ENCODE measurements at regions not wholly inside any gene's neighbourhood (a gene's known extent, or its start where the extent isn't known, plus 50 kb on each side); places are given as distances from the start of the nearest gene placed in this dataset.

DNA sequence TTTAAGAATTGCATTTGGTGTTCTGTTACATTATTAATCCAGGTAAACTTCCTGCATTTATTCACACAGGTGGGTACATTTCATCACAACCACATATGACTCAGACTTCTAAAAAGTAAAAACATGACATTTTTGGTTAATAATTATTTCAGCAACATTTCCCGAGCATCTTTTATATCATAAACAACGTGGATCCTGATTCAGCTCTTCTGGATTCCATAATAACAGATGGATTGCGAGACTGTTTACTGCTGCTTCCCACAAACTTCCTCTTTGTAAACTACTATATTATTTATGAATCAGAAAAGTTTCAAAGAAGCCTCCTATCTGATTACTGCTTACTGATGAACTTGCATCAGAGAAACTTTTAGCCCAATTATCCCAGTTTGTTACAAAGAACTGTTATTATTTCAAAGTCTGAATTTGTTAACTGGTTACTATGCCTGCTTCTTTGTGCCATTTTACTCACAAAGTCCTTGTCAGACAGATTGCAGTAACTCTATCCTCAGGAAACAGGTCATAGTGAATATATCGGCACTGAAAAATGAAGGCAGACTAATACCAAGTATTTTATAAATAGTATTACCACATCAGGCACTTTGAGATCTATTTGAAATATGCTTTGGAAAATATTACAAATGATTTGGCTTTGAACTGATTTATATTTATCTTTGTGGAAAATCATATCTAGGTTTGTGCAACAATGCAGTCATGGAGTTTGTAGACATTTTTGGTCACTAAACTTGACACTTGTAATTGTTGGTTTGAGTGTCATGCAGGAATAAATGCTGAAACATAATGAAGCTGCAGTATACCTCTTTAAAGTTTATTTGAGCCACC lies 511.6 kb downstream of the PLCL1 start:
- DNase-seq: no peak
- Mint-ChIP-seq H3K27ac (no peak overlapping the region), H3K9me3 (no peaks in the 10 kb centered on the region), H3K4me3 (no peak overlapping the region), H3K36me3 (ENCODE audit: low read depth) (no peaks in the 10 kb centered on the region), H3K4me1 (ENCODE audit: low read depth) (no peaks in the 10 kb centered on the region), H3K27me3 (ENCODE audit: low read depth) (peaks cover 38% of the 10 kb centered on the region)
- intact Hi-C loops (cut with micrococcal nuclease): loop anchor here (2.0 to 10.0 kb wide), 3 partner anchors 59 to 1425 kb away; no protein-coding TSS in a partner anchor
- CTCF ChIA-PET: interaction anchor here (0.7 to 5.7 kb wide), 6 partner anchors 8 to 1172 kb away, joined by 3 to 34 read pairs (median 8); no protein-coding TSS in a partner anchor

- DNase-seq: no peak
- no peak overlapping the region for H3K4me3 Mint-ChIP-seq
- H3K4me1 Mint-ChIP-seq (ENCODE audit: low read depth): no peaks in the 10 kb centered on the region
- H3K27me3 Mint-ChIP-seq (ENCODE audit: low read depth): peaks cover 33% of the 10 kb centered on the region
- no peaks in the 10 kb centered on the region for H3K9me3 Mint-ChIP-seq
- no peaks in the 10 kb centered on the region for H3K36me3 Mint-ChIP-seq (ENCODE audit: low read depth)
- H3K27ac Mint-ChIP-seq: no peak overlapping the region
- intact Hi-C loops (cut with micrococcal nuclease): loop anchor here (1.0 to 10.0 kb wide), 4 partner anchors 60 to 1426 kb away; no protein-coding TSS in a partner anchor
- CTCF ChIA-PET: interaction anchor here (0.5 to 5.7 kb wide), 15 partner anchors 9 to 1424 kb away, joined by 3 to 34 read pairs (median 4); no protein-coding TSS in a partner anchor
Measured at GRCh38 chr2:198314559-198315153, 510.3 kb downstream of the PLCL1 start.

GRCh38 chr2:198312596-198313483 lies 508.4 kb downstream of the PLCL1 start:
- intact Hi-C loops (cut with micrococcal nuclease): loop anchor here (10.0 kb wide), 1 partner anchor 1282 kb away; no protein-coding TSS in a partner anchor
- CTCF ChIA-PET: interaction anchor here (0.6 to 5.7 kb wide), 15 partner anchors 12 to 1427 kb away, joined by 3 to 34 read pairs (median 3); no protein-coding TSS in a partner anchor
- peaks cover 31% of the 10 kb centered on the region for H3K27me3 Mint-ChIP-seq (ENCODE audit: low read depth)
- H3K9me3 Mint-ChIP-seq: no peaks in the 10 kb centered on the region
- H3K4me3 Mint-ChIP-seq: no peak overlapping the region
- H3K36me3 Mint-ChIP-seq (ENCODE audit: low read depth): no peaks in the 10 kb centered on the region
- H3K4me1 Mint-ChIP-seq (ENCODE audit: low read depth): no peaks in the 10 kb centered on the region
- H3K27ac Mint-ChIP-seq: no peak overlapping the region
- no peak for DNase-seq

- H3K4me3 Mint-ChIP-seq: no peak overlapping the region
- intact Hi-C loops (cut with micrococcal nuclease): loop anchor here (10.0 kb wide), 1 partner anchor 1284 kb away; no protein-coding TSS in a partner anchor
Measured at GRCh38 chr2:198311020-198311419, 506.6 kb downstream of the PLCL1 start.

GRCh38 chr2:198309673-198310280 lies 505.4 kb downstream of the PLCL1 start:
- Mint-ChIP-seq H3K9me3 (no peaks in the 10 kb centered on the region), H3K36me3 (ENCODE audit: low read depth) (no peaks in the 10 kb centered on the region), H3K27me3 (ENCODE audit: low read depth) (peaks cover 23% of the 10 kb centered on the region), H3K4me1 (ENCODE audit: low read depth) (no peaks in the 10 kb centered on the region), H3K4me3 (no peak overlapping the region), H3K27ac (no peak overlapping the region)
- DNase-seq: peak; percentile 78
- CTCF ChIA-PET: interaction anchor here (0.6 to 1.6 kb wide), 8 partner anchors 8 to 1178 kb away, joined by 3 to 10 read pairs (median 3); no protein-coding TSS in a partner anchor
- intact Hi-C loops (cut with micrococcal nuclease): loop anchor here (1.0 to 10.0 kb wide), 4 partner anchors 1176 to 1551 kb away; no protein-coding TSS in a partner anchor

More at GRCh38 chr2:198311020-198311419, 506.6 kb downstream of the PLCL1 start:
- H3K4me1 Mint-ChIP-seq (ENCODE audit: low read depth): no peaks in the 10 kb centered on the region
- no peaks in the 10 kb centered on the region for H3K9me3 Mint-ChIP-seq
- no peak for DNase-seq
- H3K36me3 Mint-ChIP-seq (ENCODE audit: low read depth): no peaks in the 10 kb centered on the region
- CTCF ChIA-PET: interaction anchor here (0.9 to 5.7 kb wide), 3 partner anchors 13 to 1177 kb away, joined by 3 to 34 read pairs (median 4); no protein-coding TSS in a partner anchor
- H3K27ac Mint-ChIP-seq: no peak overlapping the region
- H3K27me3 Mint-ChIP-seq (ENCODE audit: low read depth): peaks cover 26% of the 10 kb centered on the region

DNA sequence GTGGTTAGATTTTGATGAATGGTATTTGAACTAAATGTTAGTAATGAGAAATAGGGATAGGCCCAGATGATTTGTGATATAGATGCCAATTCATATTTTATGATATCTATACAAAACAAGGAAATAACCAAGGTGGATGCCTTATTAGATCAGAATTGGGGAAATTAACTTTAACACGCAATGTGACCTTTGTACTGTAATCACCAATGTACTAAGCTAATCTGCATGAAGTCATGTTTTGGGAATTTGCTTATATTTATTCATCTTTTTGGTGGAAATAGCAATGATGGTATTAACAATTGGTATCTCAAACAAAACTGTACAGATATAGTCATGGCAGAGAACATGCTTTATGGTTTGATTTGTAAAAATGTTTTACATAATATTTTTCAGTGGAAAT lies 504.7 kb downstream of the PLCL1 start:
- intact Hi-C loops (cut with micrococcal nuclease): loop anchor here (1.0 to 2.0 kb wide), 3 partner anchors 1176 to 1552 kb away; no protein-coding TSS in a partner anchor
- no peaks in the 10 kb centered on the region for H3K9me3 Mint-ChIP-seq
- H3K27ac Mint-ChIP-seq: no peak overlapping the region
- DNase-seq: no peak
- no peaks in the 10 kb centered on the region for H3K36me3 Mint-ChIP-seq (ENCODE audit: low read depth)
- peaks cover 25% of the 10 kb centered on the region for H3K27me3 Mint-ChIP-seq (ENCODE audit: low read depth)
- H3K4me1 Mint-ChIP-seq (ENCODE audit: low read depth): no peaks in the 10 kb centered on the region
- CTCF ChIA-PET: interaction anchor here (0.6 to 1.6 kb wide), 8 partner anchors 9 to 1179 kb away, joined by 3 to 10 read pairs (median 3); no protein-coding TSS in a partner anchor
- H3K4me3 Mint-ChIP-seq: no peak overlapping the region

DNA sequence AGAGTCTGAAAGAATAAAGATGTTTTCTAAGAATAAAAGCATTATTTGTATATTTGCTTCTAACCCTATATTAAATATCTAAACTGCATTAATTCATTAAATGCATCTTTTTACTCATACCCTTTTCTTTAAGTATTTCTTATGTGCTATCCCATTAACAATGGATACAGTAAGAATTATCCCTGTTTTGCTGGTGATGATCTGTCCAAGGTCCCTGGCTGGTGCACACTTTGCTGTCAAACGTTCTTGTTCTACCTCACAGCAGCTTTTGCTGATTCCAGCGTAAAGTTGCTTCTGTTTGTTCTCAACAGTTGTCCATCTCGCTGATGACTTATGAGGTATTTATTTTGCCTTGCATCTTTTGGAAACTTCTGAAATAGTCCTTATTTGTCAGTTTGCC lies 504.0 kb downstream of the PLCL1 start:
- DNase-seq: no peak
- Mint-ChIP-seq H3K4me1 (ENCODE audit: low read depth) (no peaks in the 10 kb centered on the region), H3K9me3 (no peaks in the 10 kb centered on the region), H3K27ac (no peak overlapping the region), H3K4me3 (no peak overlapping the region), H3K36me3 (ENCODE audit: low read depth) (no peaks in the 10 kb centered on the region), H3K27me3 (ENCODE audit: low read depth) (peaks cover 17% of the 10 kb centered on the region)
- intact Hi-C loops (cut with micrococcal nuclease): loop anchor here (2.0 kb wide), 1 partner anchor 1552 kb away; no protein-coding TSS in a partner anchor
- CTCF ChIA-PET: no interaction called here

GRCh38 chr2:198307093-198307492 lies 502.7 kb downstream of the PLCL1 start:
- H3K9me3 Mint-ChIP-seq: no peaks in the 10 kb centered on the region
- no peak for DNase-seq
- intact Hi-C loops (cut with micrococcal nuclease): no loop called here
- CTCF ChIA-PET: no interaction called here
- no peaks in the 10 kb centered on the region for H3K4me1 Mint-ChIP-seq (ENCODE audit: low read depth)
- H3K36me3 Mint-ChIP-seq (ENCODE audit: low read depth): no peaks in the 10 kb centered on the region
- H3K27me3 Mint-ChIP-seq (ENCODE audit: low read depth): peaks cover 10% of the 10 kb centered on the region
- H3K4me3 Mint-ChIP-seq: no peak overlapping the region
- H3K27ac Mint-ChIP-seq: no peak overlapping the region

GRCh38 chr2:198304859-198305258 lies 500.5 kb downstream of the PLCL1 start:
- Mint-ChIP-seq H3K4me3 (no peak overlapping the region), H3K27ac (no peak overlapping the region), H3K36me3 (ENCODE audit: low read depth) (no peaks in the 10 kb centered on the region), H3K4me1 (ENCODE audit: low read depth) (no peaks in the 10 kb centered on the region), H3K27me3 (ENCODE audit: low read depth) (peaks cover 7% of the 10 kb centered on the region), H3K9me3 (no peaks in the 10 kb centered on the region)
- CTCF ChIA-PET: interaction anchor here (0.6 kb wide), 1 partner anchor 484 kb away, joined by 3 read pairs; no protein-coding TSS in a partner anchor
- no peak for DNase-seq
- intact Hi-C loops (cut with micrococcal nuclease): no loop called here

- H3K4me1 Mint-ChIP-seq (ENCODE audit: low read depth): no peaks in the 10 kb centered on the region
- DNase-seq: no peak
- no peaks in the 10 kb centered on the region for H3K36me3 Mint-ChIP-seq (ENCODE audit: low read depth)
- peaks cover 7% of the 10 kb centered on the region for H3K27me3 Mint-ChIP-seq (ENCODE audit: low read depth)
- H3K27ac Mint-ChIP-seq: no peak overlapping the region
- H3K4me3 Mint-ChIP-seq: no peak overlapping the region
- CTCF ChIA-PET: interaction anchor here (0.6 to 5.5 kb wide), 35 partner anchors 12 to 1546 kb away, joined by 3 to 34 read pairs (median 4); partner anchors contain the start of gene PLCL1
- intact Hi-C loops (cut with micrococcal nuclease): loop anchor here (2.0 to 10.0 kb wide), 3 partner anchors 243 to 447 kb away; no protein-coding TSS in a partner anchor
- no peaks in the 10 kb centered on the region for H3K9me3 Mint-ChIP-seq
Measured at GRCh38 chr2:198297350-198297749, 493.0 kb downstream of the PLCL1 start.
